NCI-H69 (cell line): ENCODE measurements at regions not wholly inside any gene's neighbourhood (a gene's known extent, or its start where the extent isn't known, plus 50 kb on each side); places are given as distances from the start of the nearest gene placed in this dataset.

Experiments
- DNase-seq: peaks from one replicate; lab custom pipeline; 2025; lab: John Stamatoyannopoulos, UW

DNA sequence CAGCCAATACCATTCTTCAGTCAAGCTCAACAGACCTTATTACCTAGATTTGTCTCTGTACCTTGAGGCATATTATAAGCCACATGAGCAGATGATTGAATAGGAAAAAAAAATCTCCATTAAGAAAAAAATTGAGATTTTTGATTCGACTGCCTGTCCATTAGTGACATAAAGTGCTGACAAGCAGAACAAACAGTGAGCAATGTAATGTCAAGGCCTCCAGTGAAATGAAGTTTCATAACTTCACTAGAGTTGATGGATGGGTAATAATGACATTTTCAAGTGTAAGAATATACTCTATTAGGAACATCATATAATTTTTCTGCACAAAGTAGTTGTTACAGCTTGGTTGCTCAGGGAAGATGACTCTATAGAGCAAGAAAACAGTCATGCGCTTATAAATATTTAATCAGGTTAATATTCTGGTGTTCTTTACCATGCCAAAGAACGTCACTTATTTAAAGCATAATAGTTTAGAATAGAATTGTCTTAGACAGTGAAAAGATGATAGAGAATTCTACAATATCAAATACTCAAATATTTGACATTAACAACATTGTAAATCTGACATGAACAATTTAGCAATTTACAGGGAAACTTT is 783.7 kb downstream of the EPHA7 start:
- DNase-seq, result no peak

DNA sequence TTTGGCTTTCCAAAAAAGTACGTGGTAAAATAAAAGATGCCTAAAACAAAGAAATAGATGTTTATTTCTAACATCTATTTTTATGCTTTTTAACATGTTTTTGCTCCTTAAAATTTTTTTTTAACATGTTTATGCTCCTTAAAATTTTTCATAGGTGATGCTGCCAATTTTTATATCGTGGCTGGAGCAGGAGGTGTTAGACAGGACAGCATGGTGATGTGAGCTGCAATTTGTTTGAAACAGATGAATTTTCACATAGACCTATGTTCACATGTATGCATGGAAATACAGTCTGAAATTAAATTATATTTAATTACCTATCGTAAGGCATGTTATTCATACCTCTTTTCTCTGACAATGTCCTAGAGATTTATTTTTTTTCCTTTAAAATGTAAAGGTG is 784.8 kb downstream of the EPHA7 start:
- no peak for DNase-seq

DNA sequence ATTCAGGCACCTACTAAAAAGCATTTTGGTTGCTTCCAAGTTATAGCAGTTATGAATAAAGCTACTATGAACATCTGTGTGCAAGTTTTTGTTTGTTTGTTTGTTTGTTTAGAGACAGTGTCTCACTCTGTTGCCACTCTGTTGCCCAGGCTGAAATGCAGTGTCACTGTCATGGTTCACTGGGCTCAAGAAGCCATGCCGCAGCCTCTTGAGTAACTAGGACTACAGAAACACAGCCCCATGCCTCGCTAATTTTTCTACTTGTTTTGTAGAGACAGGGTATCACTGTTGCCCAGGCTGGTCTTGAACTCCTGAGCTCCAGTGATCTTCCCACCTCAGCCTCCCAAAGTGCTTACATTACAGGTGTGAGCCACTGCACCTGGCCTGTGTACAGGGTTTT is 795.9 kb downstream of the EPHA7 start:
- no peak for DNase-seq

DNA sequence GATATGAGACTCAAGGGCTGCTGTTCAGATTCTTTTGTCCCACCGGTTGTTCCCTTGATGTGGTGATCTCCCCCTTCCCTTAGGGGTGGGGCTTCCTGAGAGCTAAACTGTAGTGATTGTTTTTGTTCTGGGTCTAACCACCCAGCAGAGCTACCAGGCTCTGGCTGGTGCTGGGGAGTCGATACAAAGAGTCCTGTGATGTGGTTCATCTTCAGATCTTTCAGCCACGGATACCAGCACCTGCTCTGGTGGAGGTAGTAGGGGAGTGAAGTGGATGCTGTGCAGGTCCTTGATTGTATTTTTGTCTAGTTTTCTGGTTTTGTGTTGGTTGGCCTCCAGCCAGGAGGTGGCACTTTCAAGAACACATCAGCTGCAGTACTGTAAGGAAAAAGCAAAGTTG is 801.6 kb downstream of the EPHA7 start:
- no peak for DNase-seq

DNA sequence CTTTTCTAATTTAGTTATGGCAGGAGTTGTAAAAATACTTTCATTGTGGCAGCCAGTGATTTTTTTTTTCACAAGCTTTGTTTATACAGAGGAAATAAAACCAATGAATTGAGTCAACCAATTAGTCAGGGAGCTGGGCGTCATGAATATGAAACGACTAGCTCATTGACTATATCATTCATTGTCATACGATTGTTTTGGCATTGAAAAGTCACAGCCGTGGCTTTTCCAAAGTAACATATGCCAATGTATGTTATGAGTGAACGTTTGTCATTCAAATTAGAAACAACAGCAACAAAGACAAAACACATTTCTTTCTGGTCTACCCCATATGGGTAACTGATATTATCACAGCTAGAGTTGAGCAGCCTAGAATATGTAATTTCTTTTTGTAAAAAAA is 810.6 kb downstream of the EPHA7 start:
- peak; percentile 81 for DNase-seq

DNA sequence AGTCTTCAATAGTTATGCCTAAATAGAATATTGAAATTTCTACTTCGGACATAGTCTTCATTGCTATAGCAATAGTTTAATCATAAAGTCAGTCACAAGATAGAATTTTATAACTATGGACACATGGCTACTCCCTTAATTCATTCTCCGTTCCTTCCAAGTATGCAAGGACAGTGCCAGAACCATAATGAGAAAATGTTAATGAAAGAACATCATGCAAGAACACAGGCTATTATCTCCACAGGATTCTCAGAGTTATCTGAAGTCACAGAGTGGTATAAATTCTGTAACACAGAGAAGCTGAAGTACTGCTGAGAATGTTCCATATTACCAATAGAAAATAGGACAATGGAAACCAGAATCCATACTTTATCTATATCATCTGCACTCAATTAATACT is 826.2 kb downstream of the EPHA7 start:
- DNase-seq, result no peak

DNA sequence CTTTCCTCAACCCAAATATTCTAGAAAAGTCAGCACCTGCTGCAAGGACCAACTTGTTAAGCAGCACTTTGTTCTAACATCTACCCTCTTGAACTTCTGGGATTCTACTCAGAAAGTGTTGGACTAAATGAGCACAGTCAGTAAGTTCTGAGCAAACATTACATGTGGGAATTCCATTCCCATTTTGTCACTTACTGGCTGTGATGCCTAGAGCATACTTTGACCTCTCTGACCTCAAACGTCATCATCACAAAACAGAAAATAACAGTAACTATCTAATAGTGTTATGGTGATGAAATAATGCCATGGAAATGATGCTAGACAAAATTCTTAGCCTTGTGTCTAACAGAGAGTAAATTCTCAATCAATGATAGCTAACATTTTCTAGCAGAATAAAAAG is 829.4 kb downstream of the EPHA7 start:
- no peak for DNase-seq

DNA sequence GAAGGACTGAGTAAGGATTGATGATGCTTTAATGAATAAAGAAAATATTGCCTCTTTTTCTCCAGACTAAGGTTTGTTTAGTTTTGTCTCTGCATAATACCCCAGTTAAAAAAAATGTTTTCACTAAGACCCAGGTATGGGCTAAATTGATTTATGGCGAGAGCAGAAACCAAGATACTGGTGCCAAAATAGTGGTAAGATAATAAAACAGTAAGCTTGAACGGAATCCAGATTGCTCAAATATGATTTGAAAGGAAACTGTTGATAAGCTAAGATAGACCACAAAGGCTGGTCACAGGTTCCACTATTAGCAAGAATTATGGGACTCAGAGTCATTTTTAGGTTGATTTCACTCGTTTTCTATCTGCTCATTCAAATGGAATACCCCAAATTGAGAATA is 831.2 kb downstream of the EPHA7 start:
- DNase-seq, result no peak

DNA sequence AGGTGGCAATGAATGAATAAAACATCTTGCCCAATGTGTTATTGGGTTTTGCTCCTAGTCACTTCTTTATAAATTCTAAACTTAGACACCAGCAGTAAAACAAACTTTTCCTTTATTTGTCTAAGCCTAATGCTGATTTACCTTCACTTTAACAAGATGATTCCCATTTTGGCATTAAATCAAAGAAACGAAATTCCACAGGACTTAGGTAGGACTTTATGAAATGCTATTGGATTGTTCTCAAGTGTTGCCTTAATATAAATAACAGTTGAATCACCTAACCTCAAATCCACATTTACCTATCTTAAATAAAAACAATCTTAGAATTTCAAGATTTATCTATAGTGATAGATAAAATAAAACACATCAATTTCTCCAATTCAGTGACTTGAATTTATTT is 831.8 kb downstream of the EPHA7 start:
- no peak for DNase-seq

DNA sequence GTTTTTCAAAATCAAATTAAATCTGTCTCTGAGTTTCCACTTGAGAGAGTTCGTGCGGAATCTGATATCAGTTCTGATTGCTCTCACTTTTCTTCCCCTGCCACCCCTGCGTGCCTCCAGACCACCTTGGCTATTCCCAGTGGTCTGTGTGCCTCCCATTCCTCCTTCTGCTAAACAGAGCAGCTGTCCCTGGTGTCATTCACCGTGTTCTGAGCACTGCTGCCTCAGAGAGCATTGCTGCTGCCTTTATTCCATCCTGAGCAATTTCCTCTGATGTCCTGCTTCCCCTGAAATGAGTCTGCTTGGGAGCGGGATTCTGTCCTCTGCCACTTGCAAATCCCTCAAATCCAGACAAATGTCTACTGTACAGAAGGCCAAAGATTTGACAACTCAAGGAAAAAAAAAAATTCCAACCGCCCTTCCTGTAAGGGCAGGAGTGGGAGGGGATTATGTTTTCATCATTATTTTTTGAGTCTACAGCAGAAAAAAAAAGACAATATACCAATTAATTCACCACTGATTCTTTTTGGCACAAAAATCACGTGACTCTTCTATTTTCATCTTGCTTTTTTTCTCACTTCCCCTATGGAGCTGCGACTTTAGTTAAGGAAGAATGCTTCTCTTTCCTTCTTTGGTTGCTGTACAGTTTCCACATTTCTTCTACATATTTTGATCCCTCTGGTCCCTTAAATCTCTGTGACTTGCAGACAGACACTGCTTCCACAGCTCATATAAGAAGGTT is 833.0 kb downstream of the EPHA7 start:
- DNase-seq, result no peak

DNA sequence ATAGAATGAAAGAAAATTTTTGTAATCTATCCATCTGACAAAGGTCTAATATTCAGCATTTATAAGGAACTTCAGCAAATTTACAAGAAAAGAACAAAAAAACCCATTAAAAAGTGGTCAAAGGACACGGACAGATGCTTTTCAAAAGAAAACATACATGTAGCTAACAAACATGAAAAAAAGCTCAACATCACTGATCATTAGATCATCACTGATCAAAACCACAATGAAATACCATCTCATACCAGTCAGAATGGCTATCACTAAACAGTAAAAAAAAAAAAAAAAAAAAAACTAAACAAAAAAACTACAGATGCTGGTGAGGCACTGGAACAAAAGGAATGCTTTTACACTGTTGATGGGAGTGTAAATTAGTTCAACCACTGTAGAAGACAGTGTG is 837.1 kb downstream of the EPHA7 start:
- DNase-seq, result no peak

DNA sequence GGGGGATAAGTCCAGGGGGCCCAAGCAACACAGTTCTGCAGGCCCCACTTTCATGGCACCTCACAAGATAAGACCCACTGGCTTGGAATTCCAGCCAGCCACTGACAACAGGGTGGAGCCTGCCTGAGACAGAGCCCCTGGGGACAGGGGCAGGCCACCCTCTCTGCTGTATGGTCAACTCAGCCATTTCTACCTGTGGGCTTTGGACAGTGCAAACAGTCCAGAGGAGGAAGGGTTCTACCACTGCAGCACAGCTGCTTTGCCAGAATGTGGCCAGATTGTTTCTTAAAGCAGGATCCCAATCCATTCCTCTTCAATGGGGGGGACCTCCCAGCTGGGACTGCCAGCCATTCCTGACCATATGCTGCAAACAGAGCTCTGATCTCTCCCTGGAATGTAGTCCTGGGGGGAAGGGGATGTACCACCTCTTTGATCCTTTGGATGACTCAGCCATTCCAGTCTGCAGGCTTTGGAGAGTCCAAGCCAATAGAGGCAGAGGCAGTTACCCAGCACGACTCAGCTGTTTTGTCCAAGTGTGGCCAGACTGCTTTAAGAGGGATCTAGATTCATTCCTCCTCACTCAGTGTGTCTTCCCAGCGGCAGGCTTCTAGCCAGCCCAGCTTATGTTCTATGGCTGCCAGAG is 842.2 kb downstream of the EPHA7 start:
- DNase-seq, result peak; percentile 41

DNA sequence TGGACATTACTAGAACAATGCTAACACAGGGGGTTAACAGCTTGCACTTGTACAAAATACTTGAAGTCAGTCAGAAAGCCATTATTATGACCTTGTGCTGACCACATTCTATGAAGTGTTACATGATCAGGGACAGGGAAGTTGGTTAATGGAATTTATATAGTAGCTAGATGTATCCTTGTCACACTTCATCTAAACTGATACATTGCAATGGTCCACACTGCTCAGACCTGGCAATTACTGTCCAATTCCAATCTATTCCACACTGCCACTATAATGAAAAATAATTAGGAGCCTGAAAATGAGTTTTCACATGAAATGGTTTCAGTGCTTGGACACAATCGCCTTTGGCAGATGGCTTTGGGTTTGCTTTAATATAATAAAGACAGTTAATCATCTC is 850.8 kb downstream of the EPHA7 start:
- no peak for DNase-seq

DNA sequence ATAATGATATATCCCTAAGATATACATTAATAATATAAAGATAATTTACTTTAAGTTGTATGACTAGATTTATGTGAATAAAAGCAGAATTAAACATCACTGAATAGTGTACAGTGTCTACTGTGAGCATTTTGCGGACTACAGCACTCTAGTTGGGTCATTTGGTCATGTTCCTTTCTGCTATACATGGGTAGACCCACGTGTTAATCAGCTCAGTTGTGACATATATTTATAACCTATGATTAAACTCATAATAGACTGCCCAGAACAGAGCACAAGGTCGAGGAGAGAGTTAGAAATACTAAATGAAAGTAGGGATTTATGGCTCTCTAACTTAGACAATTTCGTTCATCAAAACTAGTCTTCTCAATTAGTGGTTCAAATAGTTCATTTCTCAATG is 852.7 kb downstream of the EPHA7 start:
- no peak for DNase-seq

DNA sequence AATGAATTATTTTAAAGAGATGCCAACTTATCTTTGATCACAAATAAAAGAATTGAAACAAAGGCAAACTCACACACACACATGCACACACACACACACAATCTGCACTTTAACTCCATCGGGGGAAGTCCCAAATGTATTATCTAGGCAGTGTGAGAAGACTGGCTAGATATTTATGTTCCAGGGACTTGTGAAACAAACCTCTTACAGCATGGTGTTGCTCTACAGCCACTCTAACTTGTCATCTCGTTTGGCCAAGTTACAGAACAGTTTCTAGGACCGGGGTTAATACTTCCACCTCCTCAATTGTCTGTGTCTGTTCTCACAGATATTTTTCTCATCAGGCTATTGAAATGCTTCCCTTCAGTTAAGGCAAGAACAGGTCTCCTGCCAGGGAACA is 855.0 kb downstream of the EPHA7 start:
- DNase-seq, result no peak

DNA sequence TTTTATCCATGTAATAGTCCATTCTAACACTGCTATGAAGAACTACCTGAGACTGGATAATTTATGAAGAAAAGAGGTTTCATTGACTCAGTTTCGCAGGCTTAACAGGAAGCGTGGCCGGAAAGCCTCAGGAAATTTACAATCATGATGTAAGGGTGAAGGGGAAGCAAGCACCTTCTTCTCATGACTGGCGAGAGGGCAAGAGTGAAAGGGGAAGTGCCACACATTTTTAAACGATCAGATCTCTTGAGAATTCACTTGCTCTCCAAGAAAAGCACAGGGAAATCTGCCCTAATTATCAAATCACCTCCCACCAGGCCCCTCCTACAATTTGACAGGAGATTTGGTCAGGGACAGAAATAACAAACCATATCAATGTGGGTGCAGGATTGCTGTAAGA is 859.7 kb downstream of the EPHA7 start:
- DNase-seq, result peak; percentile 12

DNA sequence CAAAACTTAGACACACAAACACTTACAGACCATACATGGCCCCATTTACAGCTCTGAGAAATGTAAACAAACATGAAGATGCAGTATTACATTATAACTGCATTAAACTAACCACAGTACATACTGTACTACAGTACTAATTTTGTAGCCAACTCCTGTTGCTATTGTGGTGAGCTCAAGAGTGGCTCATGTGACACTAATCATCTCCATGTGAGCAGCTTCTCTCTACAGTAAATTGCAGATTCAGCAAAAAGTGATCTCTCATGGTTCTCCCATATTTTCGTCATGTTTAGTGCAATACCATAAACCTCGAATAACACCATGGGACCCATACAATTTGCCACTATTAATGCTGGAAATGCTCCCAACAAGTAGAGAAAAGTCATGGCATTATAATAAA is 860.4 kb downstream of the EPHA7 start:
- DNase-seq, result no peak

DNA sequence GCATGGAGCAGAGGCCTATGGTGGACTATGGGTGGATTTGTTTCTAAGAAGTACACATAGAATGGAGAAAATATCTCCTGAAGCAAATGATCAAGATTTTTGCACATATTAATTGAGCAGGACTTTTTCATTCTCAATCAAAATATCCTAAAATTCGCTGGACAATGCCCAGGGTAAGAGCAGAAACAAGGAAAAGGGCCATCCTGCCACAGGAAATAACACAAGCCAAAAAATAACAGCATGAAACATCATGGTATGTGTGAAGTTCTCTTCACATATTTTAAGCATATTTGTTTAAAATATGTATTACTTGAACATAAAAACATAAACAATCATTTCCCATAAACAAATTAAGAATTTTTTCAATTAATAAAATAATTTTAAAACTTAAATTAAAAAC is 868.9 kb downstream of the EPHA7 start:
- DNase-seq, result no peak

DNA sequence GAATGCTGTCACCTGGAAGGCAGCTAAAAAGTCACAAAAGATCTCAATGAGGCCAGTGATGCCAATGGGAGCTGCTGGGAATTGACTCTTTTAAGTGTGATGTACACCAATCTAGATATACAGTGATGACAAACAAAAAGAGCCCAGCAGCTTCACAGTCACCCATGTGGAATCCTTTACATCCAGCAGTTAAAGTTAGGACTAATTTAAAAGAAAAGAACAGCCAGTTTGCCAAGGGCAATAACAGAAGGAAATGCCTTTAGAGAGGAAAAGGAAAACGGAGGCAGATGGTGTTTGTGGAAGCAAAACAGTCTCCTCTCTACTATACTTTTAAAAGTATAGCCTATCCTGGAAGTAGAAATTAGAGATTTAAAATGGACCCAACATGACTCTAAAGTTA is 873.5 kb downstream of the EPHA7 start:
- no peak for DNase-seq

DNA sequence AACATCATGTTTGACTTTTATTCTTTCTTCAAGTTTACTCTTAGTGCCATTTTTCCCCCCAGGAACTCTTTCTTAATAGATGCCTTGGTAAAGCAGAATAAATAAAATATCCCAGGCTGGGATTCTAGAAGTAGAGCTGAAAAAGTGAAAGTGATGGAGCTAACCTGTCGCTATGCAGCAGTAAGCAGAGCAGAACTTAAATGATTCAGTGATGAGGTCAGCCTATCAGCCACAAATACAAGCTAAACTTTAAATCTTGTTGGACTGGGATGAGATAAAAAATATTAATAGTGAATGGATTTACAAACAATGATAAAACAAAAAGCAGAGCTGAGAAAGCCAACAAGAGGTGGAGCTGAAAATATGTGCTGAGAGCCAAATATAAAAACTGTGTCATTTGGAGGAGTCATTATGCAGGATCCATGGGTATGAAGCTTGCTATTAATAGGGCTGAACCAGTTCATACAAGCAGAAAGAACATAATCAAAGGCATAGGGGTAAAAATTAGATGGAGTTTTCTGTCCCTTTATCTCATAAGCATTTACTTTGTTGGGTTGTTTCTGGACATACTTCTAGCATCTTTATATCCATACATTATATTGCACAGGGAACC is 877.8 kb downstream of the EPHA7 start:
- no peak for DNase-seq

DNA sequence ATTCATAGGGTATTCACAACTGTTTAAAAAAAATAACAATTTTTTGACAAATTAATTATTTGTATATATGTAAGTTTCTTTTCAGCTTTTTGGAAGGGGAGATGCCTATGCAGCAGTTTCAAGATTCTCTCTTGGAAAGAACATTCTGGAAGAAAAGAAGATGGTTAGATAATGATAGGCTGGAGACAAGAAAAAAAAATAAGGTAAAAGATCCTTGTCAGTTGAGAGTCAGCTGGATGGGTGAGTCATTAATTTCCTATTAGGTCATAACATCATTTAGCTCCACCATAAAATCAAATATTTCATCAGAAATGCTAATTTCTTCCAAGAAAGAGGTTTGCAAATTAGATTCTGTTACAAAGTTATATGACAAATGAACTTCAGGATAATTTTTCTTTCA is 880.4 kb downstream of the EPHA7 start:
- no peak for DNase-seq

DNA sequence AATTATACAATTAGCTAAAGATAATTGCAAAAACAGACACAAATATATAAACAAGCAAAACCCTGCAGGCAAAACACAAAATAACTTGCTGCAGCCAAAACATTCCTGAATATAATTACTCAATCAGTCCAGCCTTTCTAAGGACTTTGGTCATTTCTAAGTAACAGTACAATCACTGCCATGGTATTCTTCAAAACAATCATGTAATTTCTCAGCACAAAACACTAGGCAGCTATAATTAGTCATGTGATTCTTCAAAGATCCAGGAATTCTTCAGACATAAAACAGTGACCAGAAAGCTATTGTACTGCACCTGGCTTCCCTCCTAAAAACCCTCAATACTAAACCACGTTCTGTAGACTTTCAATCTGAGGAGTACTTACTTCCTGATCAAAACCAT is 881.1 kb downstream of the EPHA7 start:
- DNase-seq, result peak; percentile 40

DNA sequence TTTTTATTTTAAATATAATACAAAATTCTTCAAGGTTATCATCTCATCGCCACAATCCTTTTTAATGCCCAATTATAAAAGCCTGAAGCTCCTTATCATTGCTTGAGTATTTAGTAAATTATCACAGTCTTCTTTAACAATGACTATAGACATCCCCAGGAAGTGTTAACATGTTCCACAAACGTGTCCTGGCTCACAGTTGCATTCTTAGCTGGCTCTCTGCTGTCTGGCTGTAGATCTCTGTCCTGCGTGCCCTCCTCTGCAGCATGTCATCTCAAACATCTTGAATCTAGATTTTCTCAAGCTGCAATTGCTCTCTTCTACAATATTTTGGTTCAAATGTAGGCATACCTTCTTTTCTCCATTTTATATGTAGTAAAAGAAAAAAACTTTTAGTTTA is 885.2 kb downstream of the EPHA7 start:
- no peak for DNase-seq
